ENCODE measurements at regions not wholly inside any gene's neighbourhood (a gene's known extent, or its start where the extent isn't known, plus 50 kb on each side); places are given as distances from the start of the nearest gene placed in this dataset.
"Not testable (repeated sequence)": the region's sequence is repeated elsewhere in the genome, so short reads cannot be mapped to it uniquely, and the experiment has no call there.

DNA sequence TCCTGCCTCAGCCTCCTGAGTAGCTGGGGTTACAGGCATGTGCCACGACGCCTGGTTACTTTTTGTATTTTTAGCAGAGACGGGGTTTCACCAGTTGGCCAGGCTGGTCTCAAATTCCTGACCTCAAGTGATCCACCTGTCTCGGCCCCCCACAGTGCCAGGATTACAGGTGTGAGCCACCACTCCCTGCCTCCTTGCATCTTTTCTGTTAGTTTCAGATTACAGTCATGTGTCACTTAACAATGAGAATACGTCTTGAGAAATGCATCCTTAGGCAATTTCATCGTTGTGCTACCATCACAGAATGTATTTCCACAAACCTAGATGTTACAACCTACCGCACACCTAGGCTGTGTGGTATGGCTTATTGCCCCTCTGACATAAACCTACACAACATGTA lies 180.4 kb downstream of the TM9SF2 start:
- intact Hi-C loops (cut with DNase I; ENCODE audit: low total_unique reads), result no loop called here
- TF ChIP-seq, protein P1, sequence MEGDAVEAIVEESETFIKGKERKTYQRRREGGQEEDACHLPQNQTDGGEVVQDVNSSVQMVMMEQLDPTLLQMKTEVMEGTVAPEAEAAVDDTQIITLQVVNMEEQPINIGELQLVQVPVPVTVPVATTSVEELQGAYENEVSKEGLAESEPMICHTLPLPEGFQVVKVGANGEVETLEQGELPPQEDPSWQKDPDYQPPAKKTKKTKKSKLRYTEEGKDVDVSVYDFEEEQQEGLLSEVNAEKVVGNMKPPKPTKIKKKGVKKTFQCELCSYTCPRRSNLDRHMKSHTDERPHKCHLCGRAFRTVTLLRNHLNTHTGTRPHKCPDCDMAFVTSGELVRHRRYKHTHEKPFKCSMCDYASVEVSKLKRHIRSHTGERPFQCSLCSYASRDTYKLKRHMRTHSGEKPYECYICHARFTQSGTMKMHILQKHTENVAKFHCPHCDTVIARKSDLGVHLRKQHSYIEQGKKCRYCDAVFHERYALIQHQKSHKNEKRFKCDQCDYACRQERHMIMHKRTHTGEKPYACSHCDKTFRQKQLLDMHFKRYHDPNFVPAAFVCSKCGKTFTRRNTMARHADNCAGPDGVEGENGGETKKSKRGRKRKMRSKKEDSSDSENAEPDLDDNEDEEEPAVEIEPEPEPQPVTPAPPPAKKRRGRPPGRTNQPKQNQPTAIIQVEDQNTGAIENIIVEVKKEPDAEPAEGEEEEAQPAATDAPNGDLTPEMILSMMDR (IDR thresholded peaks at IDR 0.05), result no peak
- Histone ChIP-seq H3K27me3 (no peaks in the 10 kb centered on the region), H3K36me3 (no peaks in the 10 kb centered on the region), H3K27ac (no peak overlapping the region), H3K4me1 (no peaks in the 10 kb centered on the region), H3K4me3 (no peak overlapping the region), H3K9me3 (no peaks in the 10 kb centered on the region)
- no peak for DNase-seq

- H3K4me3 ChIP-seq, result no peak overlapping the region
- H3K36me3 ChIP-seq, result no peaks in the 10 kb centered on the region
- H3K27me3 ChIP-seq, result no peaks in the 10 kb centered on the region
- no peaks in the 10 kb centered on the region for H3K4me1 ChIP-seq
- DNase-seq, result no peak
- H3K9me3 ChIP-seq, result no peaks in the 10 kb centered on the region
- TF ChIP-seq, protein P1 (IDR thresholded peaks at IDR 0.05), result no peak
- TF ChIP-seq POLR2A (IDR thresholded peaks at IDR 0.05), result no peak
- H3K27ac ChIP-seq, result no peak overlapping the region
- intact Hi-C loops (cut with DNase I; ENCODE audit: low total_unique reads), result no loop called here
These were observed 176.1 kb downstream of the TM9SF2 start for GRCh38 chr13:99677116-99677951.

DNA sequence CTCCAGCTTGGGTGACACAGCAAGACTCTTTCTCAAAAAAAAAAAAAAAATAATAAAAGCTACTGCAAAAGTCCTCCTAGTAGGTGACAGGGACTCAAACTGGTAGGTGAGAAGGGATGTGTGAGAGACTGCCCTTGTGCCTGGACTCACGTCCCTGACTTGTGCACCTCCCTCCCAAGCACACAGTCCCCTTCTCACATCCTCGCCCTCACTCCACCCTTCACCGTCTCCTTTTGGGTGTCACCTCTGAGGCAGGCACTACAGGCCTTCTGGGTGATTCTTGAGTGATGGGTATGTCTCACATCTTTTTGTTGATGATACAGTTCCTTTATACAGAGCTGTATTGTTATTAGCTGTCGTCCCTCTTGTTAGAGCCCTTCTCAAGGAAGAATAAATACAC lies 170.5 kb downstream of the TM9SF2 start:
- DNase-seq, result no peak
- no peaks in the 10 kb centered on the region for H3K27me3 ChIP-seq
- H3K9me3 ChIP-seq, result no peaks in the 10 kb centered on the region
- intact Hi-C loops (cut with DNase I; ENCODE audit: low total_unique reads), result no loop called here
- TF ChIP-seq POLR2A (IDR thresholded peaks at IDR 0.05), result no peak
- TF ChIP-seq, protein P1 (IDR thresholded peaks at IDR 0.05), result no peak
- no peaks in the 10 kb centered on the region for H3K4me1 ChIP-seq
- H3K36me3 ChIP-seq, result no peaks in the 10 kb centered on the region
- H3K4me3 ChIP-seq, result no peak overlapping the region
- no peak overlapping the region for H3K27ac ChIP-seq

- H3K9me3 ChIP-seq; H3K4me1 ChIP-seq; intact Hi-C loops (cut with DNase I; ENCODE audit: low total_unique reads); H3K36me3 ChIP-seq; H3K4me3 ChIP-seq; DNase-seq; H3K27me3 ChIP-seq; H3K27ac ChIP-seq: not testable (repeated sequence)
These were observed 167.8 kb downstream of the TM9SF2 start for GRCh38 chr13:99669096-99669495.

- intact Hi-C loops (cut with DNase I; ENCODE audit: low total_unique reads), result no loop called here
- no peaks in the 10 kb centered on the region for H3K36me3 ChIP-seq
These were observed 165.0 kb downstream of the TM9SF2 start for GRCh38 chr13:99666146-99666805.

More at GRCh38 chr13:99666146-99666805, 165.0 kb downstream of the TM9SF2 start:
- H3K27me3 ChIP-seq, result no peaks in the 10 kb centered on the region
- no peak for TF ChIP-seq POLR2A (IDR thresholded peaks at IDR 0.05)
- TF ChIP-seq, protein P1 (IDR thresholded peaks at IDR 0.05), result no peak
- no peak for DNase-seq
- H3K4me3 ChIP-seq, result no peak overlapping the region
- no peaks in the 10 kb centered on the region for H3K4me1 ChIP-seq
- H3K9me3 ChIP-seq, result no peaks in the 10 kb centered on the region
- no peak overlapping the region for H3K27ac ChIP-seq

Measured in uterus (tissue), 3 donors.